Hepatocyte (in vitro differentiated cells): ENCODE measurements at regions not wholly inside any gene's neighbourhood (a gene's known extent, or its start where the extent isn't known, plus 50 kb on each side); places are given as distances from the start of the nearest gene placed in this dataset.
"Not testable (repeated sequence)": the region's sequence is repeated elsewhere in the genome, so short reads cannot be mapped to it uniquely, and the experiment has no call there.

Experiments used
- DNase-seq: peaks from one replicate; pipeline ENCODE4 v3.0.0-alpha.2; 2016; ENCODE audit warnings: low spot score
- H2AFZ ChIP-seq: fragments of 200-600 bp; sonication (generic); 2 replicates; pipeline ENCODE4 v1.6.0; 2016; ENCODE audit warnings: antibody characterized with exemption, mild to moderate bottlenecking
- H3K27ac ChIP-seq: fragments of 200-600 bp; sonication (generic); 2 replicates; pipeline ENCODE4 v1.5.1; 2016; ENCODE audit warnings: mild to moderate bottlenecking
- H3K27me3 ChIP-seq: fragments of 200-600 bp; sonication (generic); 2 replicates; pipeline ENCODE4 v1.6.1; 2016
- H3K36me3 ChIP-seq: fragments of 200-600 bp; sonication (generic); replicated peaks from 2 replicates; pipeline ENCODE4 v1.5.1; 2016; ENCODE audit warnings: low read depth; ENCODE audit not compliant: insufficient read depth
- H3K4me1 ChIP-seq: fragments of 200-600 bp; sonication (generic); 2 replicates; pipeline ENCODE4 v1.5.1; 2016; ENCODE audit warnings: mild to moderate bottlenecking, moderate library complexity; ENCODE audit not compliant: insufficient read depth
- H3K4me2 ChIP-seq: fragments of 200-600 bp; sonication (generic); 2 replicates; pipeline ENCODE4 v1.6.0; 2016
- H3K4me3 ChIP-seq: fragments of 200-600 bp; sonication (generic); 2 replicates; pipeline ENCODE4 v1.5.1; 2016; ENCODE audit warnings: mild to moderate bottlenecking
- H3K79me2 ChIP-seq: fragments of 200-600 bp; sonication (generic); 2 replicates; pipeline ENCODE4 v1.6.0; 2017; ENCODE audit warnings: mild to moderate bottlenecking
- H3K9me2 ChIP-seq: fragments of 200-600 bp; sonication (generic); replicated peaks from 2 replicates; pipeline ENCODE4 v1.6.0; 2017; ENCODE audit warnings: mild to moderate bottlenecking; ENCODE audit not compliant: insufficient read depth
- H3K9me3 ChIP-seq: fragments of 200-600 bp; sonication (generic); 2 replicates; pipeline ENCODE4 v1.5.1; 2016; ENCODE audit warnings: low read depth, mild to moderate bottlenecking
- H4K20me1 ChIP-seq: fragments of 200-600 bp; sonication (generic); 2 replicates; pipeline ENCODE4 v1.6.0; 2016; ENCODE audit warnings: mild to moderate bottlenecking; ENCODE audit not compliant: insufficient read depth, poor library complexity, severe bottlenecking
- CTCF ChIP-seq: fragments of 200-600 bp; sonication (generic); IDR thresholded peaks from 2 replicates; pipeline ENCODE4 v1.5.1; 2016; ENCODE audit warnings: antibody characterized with exemption, mild to moderate bottlenecking; ENCODE audit not compliant: poor library complexity
- EZH2 ChIP-seq: fragments of 200-600 bp; sonication (generic); IDR thresholded peaks from 2 replicates; pipeline ENCODE4 v1.6.1; 2016; ENCODE audit warnings: antibody characterized with exemption, mild to moderate bottlenecking, borderline replicate concordance
- EZH2phosphoT487 ChIP-seq: fragments of 200-600 bp; sonication (generic); IDR thresholded peaks from one replicate; pipeline ENCODE4 v1.6.1; 2018; ENCODE audit warnings: antibody characterized with exemption, mild to moderate bottlenecking, low read depth, moderate library complexity; ENCODE audit not compliant: unreplicated experiment, severe bottlenecking
- WGBS: methylation state at CpG from one replicate; pipeline ENCODE4 v1.1.6; 2016; ENCODE audit warnings: low lambda C conversion rate; ENCODE audit errors: missing lambda C conversion rate; 5-methylcytosine and 5-hydroxymethylcytosine counted together

GRCh38 chr7:109460296-109460695 lies 890.6 kb downstream of the DNAJB9 start:
- H3K36me3 ChIP-seq: no peaks in the 10 kb centered on the region
- no peak overlapping the region for H3K4me2 ChIP-seq
- H3K27me3 ChIP-seq: no peaks in the 10 kb centered on the region
- H2AFZ ChIP-seq: no peak overlapping the region
- TF ChIP-seq EZH2: no peak
- TF ChIP-seq EZH2phosphoT487: no peak
- TF ChIP-seq CTCF: no peak
- H3K9me2 ChIP-seq: no peaks in the 10 kb centered on the region
- 96% methylated on average over 2 of the region's 2 CpGs for WGBS
- H3K4me3 ChIP-seq: no peak overlapping the region
- no peaks in the 10 kb centered on the region for H3K4me1 ChIP-seq
- DNase-seq: no peak
- no peak overlapping the region for H3K27ac ChIP-seq
- H3K79me2 ChIP-seq: no peaks in the 10 kb centered on the region
- no peaks in the 10 kb centered on the region for H4K20me1 ChIP-seq
- H3K9me3 ChIP-seq: no peaks in the 10 kb centered on the region

- no peak for TF ChIP-seq CTCF
- no peak for TF ChIP-seq EZH2phosphoT487
- TF ChIP-seq EZH2: no peak
- no peaks in the 10 kb centered on the region for H3K4me1 ChIP-seq
- H3K27me3 ChIP-seq: no peaks in the 10 kb centered on the region
- no peaks in the 10 kb centered on the region for H3K36me3 ChIP-seq
- H3K4me2 ChIP-seq: no peak overlapping the region
- DNase-seq: no peak
- H3K27ac ChIP-seq: no peak overlapping the region
- no peak overlapping the region for H2AFZ ChIP-seq
- 69% methylated on average over 3 of the region's 3 CpGs for WGBS
- H3K79me2 ChIP-seq: no peaks in the 10 kb centered on the region
- H3K9me2 ChIP-seq: no peaks in the 10 kb centered on the region
- H3K9me3 ChIP-seq: no peaks in the 10 kb centered on the region
- no peak overlapping the region for H3K4me3 ChIP-seq
- no peaks in the 10 kb centered on the region for H4K20me1 ChIP-seq
These were observed 892.5 kb downstream of the DNAJB9 start for GRCh38 chr7:109462171-109462570.

DNA sequence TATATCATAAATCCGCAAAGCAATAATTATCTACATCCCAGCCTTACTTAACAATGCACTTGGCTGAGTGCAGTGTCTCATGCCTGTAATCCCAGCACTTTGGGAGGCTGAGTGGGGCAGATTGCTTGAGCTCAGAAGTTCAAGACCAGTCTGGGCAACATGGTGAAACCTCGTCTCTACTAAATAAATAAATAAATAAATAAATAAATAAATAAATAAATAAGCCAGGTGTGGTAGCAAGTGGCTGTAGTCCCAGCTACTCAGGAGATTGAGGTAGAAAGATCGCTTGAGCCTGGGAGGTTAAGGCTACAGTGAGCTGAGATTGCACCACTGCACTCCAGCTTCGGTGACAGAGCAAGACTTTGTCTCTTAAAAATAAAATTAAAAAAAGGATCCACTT lies 898.1 kb downstream of the DNAJB9 start:
- not testable (repeated sequence) for H4K20me1 ChIP-seq, H3K27ac ChIP-seq, H3K9me2 ChIP-seq, H3K9me3 ChIP-seq, H3K4me2 ChIP-seq, H2AFZ ChIP-seq, H3K27me3 ChIP-seq, H3K36me3 ChIP-seq, H3K79me2 ChIP-seq, H3K4me1 ChIP-seq, DNase-seq, H3K4me3 ChIP-seq
- WGBS: 84% methylated on average over 4 of the region's 4 CpGs

- no peak for DNase-seq
- no peaks in the 10 kb centered on the region for H3K36me3 ChIP-seq
- no peaks in the 10 kb centered on the region for H4K20me1 ChIP-seq
- no peaks in the 10 kb centered on the region for H3K27me3 ChIP-seq
- H3K4me2 ChIP-seq: no peak overlapping the region
- H3K27ac ChIP-seq: no peak overlapping the region
- TF ChIP-seq EZH2phosphoT487 (no peak), EZH2 (no peak)
- H2AFZ ChIP-seq: no peak overlapping the region
- 90% methylated on average over 1 of the region's 1 CpG for WGBS
- no peaks in the 10 kb centered on the region for H3K4me1 ChIP-seq
- no peaks in the 10 kb centered on the region for H3K9me3 ChIP-seq
- H3K79me2 ChIP-seq: no peaks in the 10 kb centered on the region
- H3K4me3 ChIP-seq: no peak overlapping the region
- no peaks in the 10 kb centered on the region for H3K9me2 ChIP-seq
These were observed 903.5 kb downstream of the DNAJB9 start for GRCh38 chr7:109473172-109473571.

- WGBS: 88% methylated on average over 3 of the region's 3 CpGs
- Histone ChIP-seq H3K79me2 (no peaks in the 10 kb centered on the region), H4K20me1 (no peaks in the 10 kb centered on the region), H3K27me3 (no peaks in the 10 kb centered on the region), H3K27ac (no peak overlapping the region), H3K36me3 (no peaks in the 10 kb centered on the region), H2AFZ (no peak overlapping the region), H3K4me2 (no peak overlapping the region), H3K4me1 (no peaks in the 10 kb centered on the region), H3K9me2 (no peaks in the 10 kb centered on the region), H3K4me3 (no peak overlapping the region), H3K9me3 (no peaks in the 10 kb centered on the region)
- TF ChIP-seq EZH2phosphoT487: no peak
- no peak for TF ChIP-seq EZH2
- no peak for TF ChIP-seq CTCF
- no peak for DNase-seq
These were observed 906.7 kb downstream of the DNAJB9 start for GRCh38 chr7:109476409-109476808.
